LNCAP (cell line): ENCODE measurements at regions not wholly inside any gene's neighbourhood (a gene's known extent, or its start where the extent isn't known, plus 50 kb on each side); places are given as distances from the start of the nearest gene placed in this dataset.

Source experiments
- CTCF ChIP-seq: fragments of 450-650 bp; IDR thresholded peaks from 2 replicates; pipeline ENCODE4 v1.5.1; 2017; ENCODE audit warnings: mild to moderate bottlenecking

- TF ChIP-seq CTCF: no peak
Observed at GRCh38 chr22:48043581-48043980, 1281.1 kb downstream of the TBC1D22A start.

- no peak for TF ChIP-seq CTCF
Observed at GRCh38 chr22:48042621-48043395, 1280.4 kb downstream of the TBC1D22A start.

GRCh38 chr22:48039326-48039725, 1276.9 kb downstream of the TBC1D22A start:
- TF ChIP-seq CTCF: no peak

- TF ChIP-seq CTCF: no peak
Observed at GRCh38 chr22:48037618-48038017, 1275.2 kb downstream of the TBC1D22A start.

- no peak for TF ChIP-seq CTCF
Observed at GRCh38 chr22:48035897-48036296, 1273.4 kb downstream of the TBC1D22A start.

GRCh38 chr22:48031589-48031988, 1269.1 kb downstream of the TBC1D22A start:
- no peak for TF ChIP-seq CTCF

- TF ChIP-seq CTCF: no peak
Observed at GRCh38 chr22:48025096-48025495, 1262.6 kb downstream of the TBC1D22A start.

GRCh38 chr22:48021991-48022401, 1259.5 kb downstream of the TBC1D22A start:
- TF ChIP-seq CTCF: no peak
